ENCODE measurements at regions not wholly inside any gene's neighbourhood (a gene's known extent, or its start where the extent isn't known, plus 50 kb on each side); places are given as distances from the start of the nearest gene placed in this dataset.

- H3K9me3 ChIP-seq (ENCODE audit: insufficient read depth, low read depth) = no peaks in the 10 kb centered on the region
- ChIA-PET CTCF (no interaction called here), POLR2A (ENCODE audit: unreplicated experiment) (no interaction called here)
- no peak overlapping the region; the same call in 1 of the 2 replicates for H2AFZ ChIP-seq
- H3F3A ChIP-seq (ENCODE audit: insufficient read depth, low read depth) = no peaks in the 10 kb centered on the region
- no peak overlapping the region for H3K4me2 ChIP-seq
- DNase-seq = no peak
- no peaks in the 10 kb centered on the region for H3K36me3 ChIP-seq (ENCODE audit: low read depth)
- H3K9me2 ChIP-seq (ENCODE audit: insufficient read depth) = no peaks in the 10 kb centered on the region; the same call in none of the 2 replicates
- H3K79me2 ChIP-seq (ENCODE audit: low read depth) = no peaks in the 10 kb centered on the region
- intact Hi-C loops (cut with micrococcal nuclease; ENCODE audit: unreplicated experiment) = no loop called here
- no peak overlapping the region for H3K27ac ChIP-seq
- no peaks in the 10 kb centered on the region for H4K20me1 ChIP-seq (ENCODE audit: insufficient read depth)
- H3K27me3 ChIP-seq (ENCODE audit: insufficient read depth, low read depth) = no peaks in the 10 kb centered on the region
- no peaks in the 10 kb centered on the region for H3K4me1 ChIP-seq (replicated peaks; ENCODE audit: insufficient read depth)
- TF ChIP-seq EZH2 (IDR thresholded peaks at IDR 0.05; ENCODE audit: low read depth) = no peak
- TF ChIP-seq CTCF (conservative IDR thresholded peaks at IDR 0.05) = no peak
- H3K4me3 ChIP-seq = no peak overlapping the region
- BruUV-seq (replicated peaks) = no TSS peak
Observed at GRCh38 chr9:73743826-73744225, 592.2 kb downstream of the ANXA1 start.

- no peak for DNase-seq
- Histone ChIP-seq H3K27ac (no peak overlapping the region), H3K79me2 (ENCODE audit: low read depth) (no peaks in the 10 kb centered on the region), H3K27me3 (ENCODE audit: insufficient read depth, low read depth) (no peaks in the 10 kb centered on the region), H3K4me2 (no peak overlapping the region), H4K20me1 (ENCODE audit: insufficient read depth) (no peaks in the 10 kb centered on the region), H3K9me3 (ENCODE audit: insufficient read depth, low read depth) (no peaks in the 10 kb centered on the region), H3K36me3 (ENCODE audit: low read depth) (no peaks in the 10 kb centered on the region), H2AFZ (no peak overlapping the region), H3K9me2 (ENCODE audit: insufficient read depth) (no peaks in the 10 kb centered on the region), H3F3A (ENCODE audit: insufficient read depth, low read depth) (no peaks in the 10 kb centered on the region), H3K4me1 (replicated peaks; ENCODE audit: insufficient read depth) (no peaks in the 10 kb centered on the region), H3K4me3 (no peak overlapping the region)
- ChIA-PET POLR2A (ENCODE audit: unreplicated experiment) (no interaction called here), CTCF (interaction anchor here (0.6 kb wide), 1 partner anchor 225 kb away, joined by 3 read pairs; no protein-coding TSS in a partner anchor)
- no peak for TF ChIP-seq EZH2 (IDR thresholded peaks at IDR 0.05; ENCODE audit: low read depth)
- no peak for TF ChIP-seq CTCF (conservative IDR thresholded peaks at IDR 0.05)
- intact Hi-C loops (cut with micrococcal nuclease; ENCODE audit: unreplicated experiment) = no loop called here
- no TSS peak for BruUV-seq (replicated peaks)
Observed at GRCh38 chr9:73745598-73745997, 593.9 kb downstream of the ANXA1 start.

GRCh38 chr9:73753171-73753570, 601.5 kb downstream of the ANXA1 start:
- intact Hi-C loops (cut with micrococcal nuclease; ENCODE audit: unreplicated experiment) = no loop called here
- no peak overlapping the region for H3K4me2 ChIP-seq
- H3K9me3 ChIP-seq (ENCODE audit: insufficient read depth, low read depth) = no peaks in the 10 kb centered on the region
- BruUV-seq (replicated peaks) = no TSS peak
- ChIA-PET CTCF (no interaction called here), POLR2A (ENCODE audit: unreplicated experiment) (no interaction called here)
- no peak for DNase-seq
- no peak overlapping the region for H3K4me3 ChIP-seq
- H3K9me2 ChIP-seq (ENCODE audit: insufficient read depth) = 0 out of 2 replicates have a peak, but pooled peaks cover 3% of the 10 kb centered on the region
- H3K4me1 ChIP-seq (replicated peaks; ENCODE audit: insufficient read depth) = no peaks in the 10 kb centered on the region
- no peaks in the 10 kb centered on the region for H3K27me3 ChIP-seq (ENCODE audit: insufficient read depth, low read depth)
- H3K27ac ChIP-seq = no peak overlapping the region
- H3K79me2 ChIP-seq (ENCODE audit: low read depth) = no peaks in the 10 kb centered on the region
- H3F3A ChIP-seq (ENCODE audit: insufficient read depth, low read depth) = no peaks in the 10 kb centered on the region
- H4K20me1 ChIP-seq (ENCODE audit: insufficient read depth) = no peaks in the 10 kb centered on the region
- no peaks in the 10 kb centered on the region for H3K36me3 ChIP-seq (ENCODE audit: low read depth)
- TF ChIP-seq CTCF (conservative IDR thresholded peaks at IDR 0.05) (no peak), EZH2 (IDR thresholded peaks at IDR 0.05; ENCODE audit: low read depth) (no peak)
- no peak overlapping the region for H2AFZ ChIP-seq

Measured in PC-9 (cell line).